Astrocyte (in vitro differentiated cells and primary cell): ENCODE measurements at regions not wholly inside any gene's neighbourhood (a gene's known extent, or its start where the extent isn't known, plus 50 kb on each side); places are given as distances from the start of the nearest gene placed in this dataset.

ENCODE experiments used
- DNase-seq: peaks from one replicate; pipeline ENCODE4 v3.0.0-alpha.2; 2010; ENCODE audit warnings: low read depth
- FAIRE-seq: peaks from 2 replicates; lab custom pipeline; 2011; peaks lifted over from hg19 to GRCh38; lab: Jason Lieb, UNC
- H2AFZ ChIP-seq: 2 replicates; pipeline ENCODE4 v1.6.0; 2012; ENCODE audit warnings: low read depth, low read length, inconsistent platforms
- H3K27ac ChIP-seq: 2 replicates; pipeline ENCODE4 v1.5.1; 2011; ENCODE audit warnings: low read depth, low read length, inconsistent platforms
- H3K27me3 ChIP-seq: 2 replicates; pipeline ENCODE4 v1.6.0; 2011; ENCODE audit warnings: low read length, inconsistent platforms; ENCODE audit not compliant: insufficient read depth
- H3K36me3 ChIP-seq: 2 replicates; pipeline ENCODE4 v1.5.1; 2011; ENCODE audit warnings: low read length, inconsistent platforms; ENCODE audit not compliant: insufficient read depth
- H3K4me1 ChIP-seq: 2 replicates; pipeline ENCODE4 v1.5.1; 2011; ENCODE audit warnings: low read length, inconsistent platforms; ENCODE audit not compliant: insufficient read depth
- H3K4me2 ChIP-seq: 2 replicates; pipeline ENCODE4 v1.6.0; 2012; ENCODE audit warnings: low read length, inconsistent platforms
- H3K4me3 ChIP-seq: 2 replicates; pipeline ENCODE4 v1.5.1; 2011; ENCODE audit warnings: low read depth, mild to moderate bottlenecking, low read length, inconsistent platforms; ENCODE audit not compliant: insufficient read depth
- H3K79me2 ChIP-seq: 2 replicates; pipeline ENCODE4 v1.6.0; 2012; ENCODE audit warnings: mild to moderate bottlenecking, low read length, inconsistent platforms; ENCODE audit not compliant: insufficient read depth
- H3K9ac ChIP-seq: 2 replicates; pipeline ENCODE4 v1.6.0; 2012; ENCODE audit warnings: mild to moderate bottlenecking, low read length, inconsistent platforms
- H3K9me3 ChIP-seq: 2 replicates; pipeline ENCODE4 v1.5.1; 2012; ENCODE audit warnings: low read depth, mild to moderate bottlenecking, low read length, inconsistent platforms; ENCODE audit not compliant: insufficient read depth
- H4K20me1 ChIP-seq: 2 replicates; pipeline ENCODE4 v1.6.0; 2012; ENCODE audit warnings: low read length, inconsistent platforms; ENCODE audit not compliant: insufficient read depth
- H3K27ac Mint-ChIP-seq: one replicate; pipeline ENCODE4 v1.8.0; 2021; ENCODE audit warnings: mild to moderate bottlenecking, mixed read lengths; ENCODE audit not compliant: unreplicated experiment
- H3K27me3 Mint-ChIP-seq: one replicate; pipeline ENCODE4 v1.8.0; 2021; ENCODE audit warnings: low read depth, mixed read lengths; ENCODE audit not compliant: unreplicated experiment
- H3K36me3 Mint-ChIP-seq: one replicate; pipeline ENCODE4 v1.8.0; 2021; ENCODE audit warnings: low read depth, mixed read lengths; ENCODE audit not compliant: unreplicated experiment
- H3K4me1 Mint-ChIP-seq: one replicate; pipeline ENCODE4 v1.8.0; 2021; ENCODE audit warnings: low read depth, mixed read lengths; ENCODE audit not compliant: unreplicated experiment
- H3K4me3 Mint-ChIP-seq: one replicate; pipeline ENCODE4 v1.8.0; 2021; ENCODE audit warnings: mild to moderate bottlenecking, moderate library complexity, mixed read lengths; ENCODE audit not compliant: unreplicated experiment
- H3K9me3 Mint-ChIP-seq: one replicate; pipeline ENCODE4 v1.8.0; 2021; ENCODE audit warnings: mild to moderate bottlenecking, mixed read lengths; ENCODE audit not compliant: unreplicated experiment
- CTCF ChIP-seq: IDR thresholded peaks from 2 replicates; pipeline ENCODE4 v1.5.1; 2011; ENCODE audit warnings: low read depth, mild to moderate bottlenecking, inconsistent platforms, low read length, moderate library complexity; ENCODE audit not compliant: insufficient read depth
- EZH2 ChIP-seq: IDR thresholded peaks from 2 replicates; pipeline ENCODE4 v1.6.1; 2012; ENCODE audit warnings: mild to moderate bottlenecking, low read length, inconsistent platforms; ENCODE audit not compliant: insufficient read depth

- H3K9ac ChIP-seq: no peak overlapping the region
- DNase-seq: no peak
- H3K27me3 ChIP-seq: peaks cover 7% of the 10 kb centered on the region
- FAIRE-seq: no peak
- H3K4me1 Mint-ChIP-seq: no peaks in the 10 kb centered on the region
- H3K27ac ChIP-seq: no peak overlapping the region
- no peaks in the 10 kb centered on the region for H3K36me3 Mint-ChIP-seq
- H3K27ac Mint-ChIP-seq: no peak overlapping the region
- peaks cover 6% of the 10 kb centered on the region for H3K9me3 Mint-ChIP-seq
- H3K4me2 ChIP-seq: no peak overlapping the region
- H3K79me2 ChIP-seq: no peaks in the 10 kb centered on the region
- no peaks in the 10 kb centered on the region for H3K36me3 ChIP-seq
- TF ChIP-seq CTCF (no peak), EZH2 (no peak)
- H4K20me1 ChIP-seq: no peaks in the 10 kb centered on the region
- H2AFZ ChIP-seq: no peak overlapping the region
- H3K9me3 ChIP-seq: no peaks in the 10 kb centered on the region
- H3K4me3 ChIP-seq: no peak overlapping the region
- H3K4me3 Mint-ChIP-seq: no peak overlapping the region
- H3K27me3 Mint-ChIP-seq: peaks cover 68% of the 10 kb centered on the region
- no peaks in the 10 kb centered on the region for H3K4me1 ChIP-seq
Measured at GRCh38 chr11:71343828-71344400, 91.5 kb upstream of the SHANK2 start.

DNA sequence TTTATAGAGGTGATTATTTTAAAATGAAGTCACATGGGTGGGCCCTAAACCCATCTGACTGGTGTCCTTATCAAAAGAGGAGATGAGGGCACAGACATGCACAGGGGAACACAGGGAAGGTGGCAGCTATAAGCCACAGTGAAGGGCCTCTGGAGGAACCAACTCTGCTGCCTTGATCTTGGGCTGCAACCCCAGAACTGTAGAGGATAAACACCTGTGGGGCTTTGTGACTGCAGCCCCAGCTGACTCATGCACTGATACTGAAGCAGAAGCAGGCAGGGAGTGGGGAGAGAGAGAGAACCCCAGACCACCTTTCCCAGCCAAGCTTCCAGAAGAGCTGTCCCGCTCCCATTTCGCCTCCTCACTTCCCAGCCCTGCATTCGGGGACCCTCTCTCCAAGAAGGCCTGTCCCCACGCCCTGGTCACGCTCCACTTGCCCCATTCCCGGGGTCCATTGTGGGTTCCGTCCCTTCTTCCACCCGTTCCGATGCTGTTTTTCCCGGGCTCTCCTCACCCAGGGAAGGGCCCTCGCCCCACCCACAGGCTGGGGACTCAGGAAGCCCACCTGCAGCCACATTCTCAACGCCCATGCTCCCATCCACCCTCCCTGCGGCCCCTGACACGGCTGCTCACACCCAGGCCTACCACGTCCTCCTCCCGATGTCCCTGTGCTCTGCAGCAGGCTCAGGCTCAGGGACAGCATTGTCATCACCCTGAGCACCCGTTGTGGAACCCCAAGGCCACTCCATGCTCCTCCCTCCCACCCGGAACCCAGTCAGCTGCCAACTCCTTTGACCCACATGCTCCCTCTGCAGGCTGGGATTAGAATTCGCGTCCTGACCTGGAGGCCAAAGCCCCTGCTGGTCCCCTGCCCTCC lies 90.8 kb upstream of the SHANK2 start:
- TF ChIP-seq CTCF (peak; percentile 26), EZH2 (no peak)
- Histone ChIP-seq H3K9me3 (no peaks in the 10 kb centered on the region), H3K27me3 (peaks cover 5% of the 10 kb centered on the region), H3K4me1 (no peaks in the 10 kb centered on the region), H3K4me3 (no peak overlapping the region), H4K20me1 (no peaks in the 10 kb centered on the region), H3K4me2 (no peak overlapping the region), H3K79me2 (no peaks in the 10 kb centered on the region), H2AFZ (no peak overlapping the region), H3K9ac (no peak overlapping the region), H3K27ac (no peak overlapping the region), H3K36me3 (no peaks in the 10 kb centered on the region)
- no peaks in the 10 kb centered on the region for H3K4me1 Mint-ChIP-seq
- peaks cover 6% of the 10 kb centered on the region for H3K9me3 Mint-ChIP-seq
- no peak overlapping the region for H3K4me3 Mint-ChIP-seq
- peaks cover 64% of the 10 kb centered on the region for H3K27me3 Mint-ChIP-seq
- H3K36me3 Mint-ChIP-seq: no peaks in the 10 kb centered on the region
- no peak for DNase-seq
- H3K27ac Mint-ChIP-seq: no peak overlapping the region
- FAIRE-seq: no peak

GRCh38 chr11:71342116-71342515 lies 89.7 kb upstream of the SHANK2 start:
- Mint-ChIP-seq H3K36me3 (no peaks in the 10 kb centered on the region), H3K27me3 (peaks cover 60% of the 10 kb centered on the region), H3K27ac (no peak overlapping the region), H3K4me3 (no peak overlapping the region), H3K9me3 (peaks cover 6% of the 10 kb centered on the region), H3K4me1 (no peaks in the 10 kb centered on the region)
- H3K4me2 ChIP-seq: no peak overlapping the region
- H2AFZ ChIP-seq: no peak overlapping the region
- DNase-seq (no peak), FAIRE-seq (no peak)
- no peaks in the 10 kb centered on the region for H3K4me1 ChIP-seq
- H3K4me3 ChIP-seq: no peak overlapping the region
- H3K27ac ChIP-seq: no peak overlapping the region
- H4K20me1 ChIP-seq: no peaks in the 10 kb centered on the region
- no peaks in the 10 kb centered on the region for H3K9me3 ChIP-seq
- peaks cover 5% of the 10 kb centered on the region for H3K27me3 ChIP-seq
- H3K79me2 ChIP-seq: no peaks in the 10 kb centered on the region
- TF ChIP-seq EZH2 (no peak), CTCF (no peak)
- no peaks in the 10 kb centered on the region for H3K36me3 ChIP-seq
- no peak overlapping the region for H3K9ac ChIP-seq
